Caco-2 (cell line): ENCODE measurements at regions not wholly inside any gene's neighbourhood (a gene's known extent, or its start where the extent isn't known, plus 50 kb on each side); places are given as distances from the start of the nearest gene placed in this dataset.
A peak's percentile ranks its signal among the peaks of the same experiment; 100 is the strongest.

ENCODE experiments used
- BruUV-seq: library from RNA; stranded (reverse); fragments of 400-500 nt; replicated peaks from 2 replicates; lab custom pipeline; 2021; lab: Mats Ljungman, UMichigan
- CTCF ChIA-PET: fragments of 300-600 bp; sonication (Branson Sonifier 250); formaldehyde crosslinking; loops from one replicate; lab custom pipeline; 2022; ENCODE audit warnings: antibody characterized with exemption; lab: Charles Lee
- POLR2A ChIA-PET: fragments of 300-600 bp; sonication (Branson Sonifier 250); formaldehyde crosslinking; loops from one replicate; lab custom pipeline; 2022; ENCODE audit warnings: antibody characterized with exemption; lab: Charles Lee
- DNase-seq, 2 experiments: peaks; one replicate each; pipeline versions ENCODE4 v3.0.0 to v3.0.0-alpha.2; 2020 to 2022
- H3K27me3 ChIP-seq: replicated peaks from 2 replicates; pipeline ENCODE4 v1.6.0; 2011; ENCODE audit warnings: low read length; ENCODE audit not compliant: control insufficient read depth, insufficient read depth
- H3K36me3 ChIP-seq: 2 replicates; pipeline ENCODE4 v1.5.1; 2011; ENCODE audit warnings: low read length; ENCODE audit not compliant: control insufficient read depth, insufficient read depth
- H3K4me1 ChIP-seq: fragments of 250-450 bp; sonication (Bioruptor Pico); 2 replicates; pipeline ENCODE4 v1.5.1; 2020; ENCODE audit warnings: mild to moderate bottlenecking
- H3K4me3 ChIP-seq: 2 replicates; pipeline ENCODE4 v1.5.1; 2011; ENCODE audit warnings: low read depth, mild to moderate bottlenecking, control low read depth, low read length
- H3K9me3 ChIP-seq: fragments of 250-450 bp; sonication (Bioruptor Pico); 2 replicates; pipeline ENCODE4 v1.5.1; 2020; ENCODE audit warnings: mild to moderate bottlenecking, moderate library complexity
- H3K27ac Mint-ChIP-seq: one replicate; pipeline ENCODE4 v1.8.0; 2022; ENCODE audit warnings: mixed read lengths; ENCODE audit not compliant: unreplicated experiment
- H3K27me3 Mint-ChIP-seq: one replicate; pipeline ENCODE4 v1.8.0; 2022; ENCODE audit warnings: mixed read lengths; ENCODE audit not compliant: insufficient read depth, unreplicated experiment
- H3K36me3 Mint-ChIP-seq: one replicate; pipeline ENCODE4 v1.8.0; 2022; ENCODE audit warnings: mild to moderate bottlenecking, mixed read lengths; ENCODE audit not compliant: insufficient read depth, unreplicated experiment
- H3K4me1 Mint-ChIP-seq: one replicate; pipeline ENCODE4 v1.8.0; 2022; ENCODE audit warnings: low read depth, mixed read lengths; ENCODE audit not compliant: unreplicated experiment
- H3K4me3 Mint-ChIP-seq: one replicate; pipeline ENCODE4 v1.8.0; 2022; ENCODE audit warnings: mild to moderate bottlenecking, moderate library complexity, mixed read lengths; ENCODE audit not compliant: unreplicated experiment
- H3K9me3 Mint-ChIP-seq: one replicate; pipeline ENCODE4 v1.8.0; 2022; ENCODE audit warnings: mixed read lengths; ENCODE audit not compliant: unreplicated experiment
- CTCF ChIP-seq, 2 experiments: fragments of 200-600 bp in 1 of 2; IDR thresholded peaks; 1 replicate in 1 of 2; 2 replicates in 1 of 2; pipeline versions ENCODE4 v1.5.1 to v1.8.0; 2011 to 2022; ENCODE audit warnings: antibody characterized with exemption in 1 of 2, control low read depth in 1 of 2, inconsistent platforms in 1 of 2, low read depth in 1 of 2, low read length in 1 of 2, mild to moderate bottlenecking in 1 of 2, moderate library complexity in 1 of 2; ENCODE audit not compliant: insufficient read depth in 1 of 2, severe bottlenecking in 1 of 2, unreplicated experiment in 1 of 2
- intact Hi-C: fragments of 100-400 bp; cut with micrococcal nuclease; formaldehyde crosslinking; loops from one replicate; pipeline ENCODE4 v1.10.0; 2022; ENCODE audit not compliant: unreplicated experiment

- no TSS peak for BruUV-seq
- H3K4me3 ChIP-seq: no peak overlapping the region
- no peaks in the 10 kb centered on the region for H3K36me3 ChIP-seq
- Mint-ChIP-seq H3K27ac (no peak overlapping the region), H3K36me3 (no peaks in the 10 kb centered on the region), H3K9me3 (no peaks in the 10 kb centered on the region), H3K27me3 (no peaks in the 10 kb centered on the region), H3K4me3 (no peak overlapping the region), H3K4me1 (peaks cover 4% of the 10 kb centered on the region)
- H3K4me1 ChIP-seq: no peaks in the 10 kb centered on the region
- no peaks in the 10 kb centered on the region for H3K9me3 ChIP-seq
- POLR2A ChIA-PET: no interaction called here
- CTCF ChIA-PET: no interaction called here
- no peak for DNase-seq
- TF ChIP-seq CTCF (IDR thresholded peaks at IDR 0.05; ENCODE audit: insufficient read depth in 1 of 2, low read depth in 1 of 2, low read length in 1 of 2, severe bottlenecking in 1 of 2, unreplicated experiment in 1 of 2): no peak
- no peaks in the 10 kb centered on the region; the same call in 1 of the 2 replicates for H3K27me3 ChIP-seq
- intact Hi-C loops: no loop called here
These were observed 208.7 kb downstream of the VGLL3 start for GRCh38 chr3:86782286-86782685.

- TF ChIP-seq CTCF (IDR thresholded peaks at IDR 0.05; ENCODE audit: insufficient read depth in 1 of 2, low read depth in 1 of 2, low read length in 1 of 2, severe bottlenecking in 1 of 2, unreplicated experiment in 1 of 2): peak; percentile 35 to 56
- Mint-ChIP-seq H3K36me3 (no peaks in the 10 kb centered on the region), H3K4me3 (no peak overlapping the region), H3K27me3 (no peaks in the 10 kb centered on the region), H3K9me3 (no peaks in the 10 kb centered on the region), H3K27ac (no peak overlapping the region), H3K4me1 (peaks cover 4% of the 10 kb centered on the region)
- H3K27me3 ChIP-seq: no peaks in the 10 kb centered on the region; the same call in 1 of the 2 replicates
- ChIA-PET POLR2A (no interaction called here), CTCF (interaction anchor here (1.0 kb wide), 1 partner anchor 309 kb away, joined by 4 read pairs; no protein-coding TSS in a partner anchor)
- intact Hi-C loops: loop anchor here (1.0 to 10.0 kb wide), 5 partner anchors 72 to 394 kb away; no protein-coding TSS in a partner anchor
- H3K9me3 ChIP-seq: no peaks in the 10 kb centered on the region
- H3K4me3 ChIP-seq: no peak overlapping the region
- no TSS peak for BruUV-seq
- no peaks in the 10 kb centered on the region for H3K4me1 ChIP-seq
- DNase-seq: peak in 1 of 2 experiments; percentile 7
- H3K36me3 ChIP-seq: no peaks in the 10 kb centered on the region
These were observed 216.8 kb downstream of the VGLL3 start for GRCh38 chr3:86774082-86774691.

GRCh38 chr3:86772699-86773098 lies 218.2 kb downstream of the VGLL3 start:
- Mint-ChIP-seq H3K4me1 (no peaks in the 10 kb centered on the region), H3K4me3 (no peak overlapping the region), H3K27me3 (no peaks in the 10 kb centered on the region), H3K27ac (no peak overlapping the region), H3K9me3 (no peaks in the 10 kb centered on the region), H3K36me3 (no peaks in the 10 kb centered on the region)
- Histone ChIP-seq H3K4me1 (no peaks in the 10 kb centered on the region), H3K4me3 (no peak overlapping the region), H3K36me3 (no peaks in the 10 kb centered on the region), H3K27me3 (no peaks in the 10 kb centered on the region), H3K9me3 (no peaks in the 10 kb centered on the region)
- CTCF ChIA-PET: interaction anchor here (0.8 kb wide), 1 partner anchor 310 kb away, joined by 4 read pairs; no protein-coding TSS in a partner anchor
- BruUV-seq: no TSS peak
- intact Hi-C loops: loop anchor here (5.0 to 10.0 kb wide), 3 partner anchors 70 to 375 kb away; no protein-coding TSS in a partner anchor
- no peak for TF ChIP-seq CTCF (IDR thresholded peaks at IDR 0.05; ENCODE audit: insufficient read depth in 1 of 2, low read depth in 1 of 2, low read length in 1 of 2, severe bottlenecking in 1 of 2, unreplicated experiment in 1 of 2)
- DNase-seq: no peak
- POLR2A ChIA-PET: no interaction called here
